ENCODE measurements at regions not wholly inside any gene's neighbourhood (a gene's known extent, or its start where the extent isn't known, plus 50 kb on each side); places are given as distances from the start of the nearest gene placed in this dataset.

GRCh38 chr7:84697506-84697905, 489.4 kb downstream of the SEMA3D start:
- TF ChIP-seq SIN3A (IDR thresholded peaks at IDR 0.05; ENCODE audit: borderline replicate concordance, low read depth, low read length) = no peak
- TF ChIP-seq CTCF (IDR thresholded peaks at IDR 0.05) = no peak
- TF ChIP-seq MAX (IDR thresholded peaks at IDR 0.05; ENCODE audit: low read depth) = no peak
- peak; percentile 35; the same call in 1 of the 2 replicates for TF ChIP-seq FOSL2 (IDR thresholded peaks at IDR 0.05; ENCODE audit: borderline replicate concordance, low read depth)
- TF ChIP-seq RFX5 (IDR thresholded peaks at IDR 0.05; ENCODE audit: low read length) = no peak
- TF ChIP-seq TAF1 (IDR thresholded peaks at IDR 0.05; ENCODE audit: borderline replicate concordance, low read depth, low read length) = no peak
- TF ChIP-seq POLR2AphosphoS5 (IDR thresholded peaks at IDR 0.05; ENCODE audit: low read depth, low read length) = no peak
- TF ChIP-seq USF2 (IDR thresholded peaks at IDR 0.05; ENCODE audit: borderline replicate concordance, low read depth, low read length) = no peak
- TF ChIP-seq RCOR1 (IDR thresholded peaks at IDR 0.05; ENCODE audit: low read length) = no peak
- TF ChIP-seq CHD2 (IDR thresholded peaks at IDR 0.05; ENCODE audit: low read length, partially characterized antibody) = no peak
- TF ChIP-seq REST (IDR thresholded peaks at IDR 0.05; ENCODE audit: low read depth, low read length) = no peak
- TF ChIP-seq FOXM1 (IDR thresholded peaks at IDR 0.05; ENCODE audit: low read depth) = no peak
- TF ChIP-seq NFIC (IDR thresholded peaks at IDR 0.05; ENCODE audit: borderline replicate concordance) = no peak
